ENCODE measurements at regions not wholly inside any gene's neighbourhood (a gene's known extent, or its start where the extent isn't known, plus 50 kb on each side); places are given as distances from the start of the nearest gene placed in this dataset.
"Not testable (repeated sequence)": the region's sequence is repeated elsewhere in the genome, so short reads cannot be mapped to it uniquely, and the experiment has no call there.

DNA sequence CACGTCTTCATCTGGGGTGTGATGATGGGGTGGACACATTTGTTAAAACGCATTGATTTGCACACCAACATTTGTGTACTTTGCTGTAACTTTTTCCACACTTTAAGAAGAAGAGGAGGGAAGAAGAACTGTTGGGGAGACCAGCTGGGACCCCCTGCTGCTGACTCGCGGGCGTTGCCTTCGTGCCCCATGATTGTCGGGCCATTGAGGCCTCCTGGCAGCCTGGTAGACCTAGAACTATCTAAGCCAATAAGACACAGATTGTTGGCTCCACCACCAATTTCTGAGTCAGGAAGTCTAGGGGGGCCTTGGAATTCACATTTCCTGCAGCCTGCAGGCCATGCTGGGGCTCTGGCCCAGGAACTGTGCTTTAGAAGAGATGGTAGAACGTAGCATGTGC lies 105.5 kb downstream of the TNFRSF13B start:
- DNase-seq = no peak

DNA sequence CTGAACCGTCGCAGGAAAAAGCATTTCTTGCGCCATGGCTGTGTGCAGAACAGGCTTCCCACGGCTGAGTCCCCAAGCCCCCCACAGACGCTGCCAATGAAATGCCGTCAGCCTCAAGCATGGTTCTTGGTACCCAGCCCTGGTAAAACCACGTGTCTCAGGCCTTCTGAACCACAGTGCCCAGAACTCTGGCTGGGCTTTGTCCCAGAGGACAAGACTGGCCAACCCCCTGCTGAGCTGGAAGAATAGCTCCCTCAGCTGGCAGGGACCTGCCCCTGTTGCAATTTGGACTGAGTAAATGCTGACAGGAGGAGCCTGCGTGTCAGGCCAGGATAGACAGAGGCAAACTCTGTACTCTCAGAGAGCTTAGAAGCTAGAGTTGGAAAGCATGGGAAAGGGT lies 106.2 kb downstream of the TNFRSF13B start:
- H3K27ac ChIP-seq; DNase-seq; H3K27me3 ChIP-seq; H3K9me3 ChIP-seq; H3K4me3 ChIP-seq; H3K36me3 ChIP-seq; intact Hi-C loops (cut with DNase I; ENCODE audit: low total_unique reads); H3K4me1 ChIP-seq: not testable (repeated sequence)

More for the DNA sequence above, 105.5 kb downstream of the TNFRSF13B start:
- H3K36me3 ChIP-seq = no peaks in the 10 kb centered on the region
- H3K27ac ChIP-seq = no peak overlapping the region
- TF ChIP-seq POLR2A (IDR thresholded peaks at IDR 0.05) = no peak
- TF ChIP-seq, protein P1, sequence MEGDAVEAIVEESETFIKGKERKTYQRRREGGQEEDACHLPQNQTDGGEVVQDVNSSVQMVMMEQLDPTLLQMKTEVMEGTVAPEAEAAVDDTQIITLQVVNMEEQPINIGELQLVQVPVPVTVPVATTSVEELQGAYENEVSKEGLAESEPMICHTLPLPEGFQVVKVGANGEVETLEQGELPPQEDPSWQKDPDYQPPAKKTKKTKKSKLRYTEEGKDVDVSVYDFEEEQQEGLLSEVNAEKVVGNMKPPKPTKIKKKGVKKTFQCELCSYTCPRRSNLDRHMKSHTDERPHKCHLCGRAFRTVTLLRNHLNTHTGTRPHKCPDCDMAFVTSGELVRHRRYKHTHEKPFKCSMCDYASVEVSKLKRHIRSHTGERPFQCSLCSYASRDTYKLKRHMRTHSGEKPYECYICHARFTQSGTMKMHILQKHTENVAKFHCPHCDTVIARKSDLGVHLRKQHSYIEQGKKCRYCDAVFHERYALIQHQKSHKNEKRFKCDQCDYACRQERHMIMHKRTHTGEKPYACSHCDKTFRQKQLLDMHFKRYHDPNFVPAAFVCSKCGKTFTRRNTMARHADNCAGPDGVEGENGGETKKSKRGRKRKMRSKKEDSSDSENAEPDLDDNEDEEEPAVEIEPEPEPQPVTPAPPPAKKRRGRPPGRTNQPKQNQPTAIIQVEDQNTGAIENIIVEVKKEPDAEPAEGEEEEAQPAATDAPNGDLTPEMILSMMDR (IDR thresholded peaks at IDR 0.05) = no peak
- no peak overlapping the region for H3K4me3 ChIP-seq
- no peaks in the 10 kb centered on the region for H3K4me1 ChIP-seq
- no peaks in the 10 kb centered on the region for H3K9me3 ChIP-seq
- no peaks in the 10 kb centered on the region for H3K27me3 ChIP-seq
- intact Hi-C loops (cut with DNase I; ENCODE audit: low total_unique reads) = no loop called here

DNA sequence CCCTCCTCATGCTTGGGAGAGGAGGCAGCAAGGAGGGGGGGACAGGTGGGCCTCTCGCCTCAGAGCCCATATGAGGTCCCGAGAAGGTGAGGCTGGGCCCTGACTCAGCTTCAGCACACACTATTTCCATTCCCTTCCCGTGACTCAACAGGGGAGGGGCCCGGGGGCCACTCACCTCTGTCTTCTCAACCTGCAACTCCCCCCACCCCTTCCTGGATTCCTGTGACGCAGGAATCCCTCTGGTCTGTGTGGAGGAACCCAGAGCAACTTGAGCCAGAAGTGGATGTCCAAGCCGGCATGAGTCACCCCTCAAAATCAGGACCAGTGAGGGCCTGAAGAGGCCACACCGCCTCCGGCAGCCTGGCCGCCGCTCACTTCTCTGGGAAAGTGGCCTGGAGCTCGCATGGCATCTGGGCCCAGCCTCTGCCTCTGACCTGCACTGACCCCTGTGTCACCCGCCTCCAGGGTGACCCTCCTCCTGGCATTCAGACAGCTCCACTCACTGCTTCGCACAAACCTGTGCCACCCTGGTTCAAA lies 106.8 kb downstream of the TNFRSF13B start:
- DNase-seq = not testable (repeated sequence)

DNA sequence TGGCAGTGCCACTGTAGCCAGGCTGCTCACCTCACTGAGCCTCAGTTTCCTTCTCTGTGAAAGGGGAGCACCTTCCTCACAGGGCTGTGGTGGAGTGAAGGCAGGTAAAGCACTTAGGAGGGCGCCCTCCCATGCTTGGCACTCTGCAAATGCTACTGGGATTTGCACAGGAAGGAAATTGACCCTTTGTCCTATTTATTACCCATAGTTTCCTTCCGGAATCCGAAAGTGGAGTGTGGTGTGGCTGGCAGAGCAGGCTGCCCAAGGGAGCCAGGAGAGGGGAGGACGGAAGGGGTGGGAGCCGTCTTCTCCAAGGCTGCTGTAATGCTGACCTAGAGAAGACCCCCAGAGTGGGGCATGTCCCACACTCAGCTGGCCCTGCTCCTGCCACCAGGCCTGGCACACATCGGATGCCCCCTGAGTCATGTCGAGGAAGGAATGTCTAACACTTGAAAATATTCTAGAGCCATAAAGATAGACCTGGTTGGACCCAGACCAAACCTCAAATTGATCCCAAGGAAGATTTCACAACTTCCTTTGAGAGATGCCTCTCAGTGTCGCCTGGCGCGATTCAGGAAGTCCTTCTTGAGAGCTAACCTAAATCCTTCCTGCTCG lies 107.3 kb downstream of the TNFRSF13B start:
- H3K4me1 ChIP-seq; H3K27me3 ChIP-seq; DNase-seq; H3K4me3 ChIP-seq; intact Hi-C loops (cut with DNase I; ENCODE audit: low total_unique reads); H3K9me3 ChIP-seq; H3K36me3 ChIP-seq; H3K27ac ChIP-seq: not testable (repeated sequence)

More for the DNA sequence above, 106.8 kb downstream of the TNFRSF13B start:
- H3K27me3 ChIP-seq; H3K27ac ChIP-seq; H3K4me3 ChIP-seq; intact Hi-C loops (cut with DNase I; ENCODE audit: low total_unique reads); H3K9me3 ChIP-seq; H3K4me1 ChIP-seq; H3K36me3 ChIP-seq: not testable (repeated sequence)

DNA sequence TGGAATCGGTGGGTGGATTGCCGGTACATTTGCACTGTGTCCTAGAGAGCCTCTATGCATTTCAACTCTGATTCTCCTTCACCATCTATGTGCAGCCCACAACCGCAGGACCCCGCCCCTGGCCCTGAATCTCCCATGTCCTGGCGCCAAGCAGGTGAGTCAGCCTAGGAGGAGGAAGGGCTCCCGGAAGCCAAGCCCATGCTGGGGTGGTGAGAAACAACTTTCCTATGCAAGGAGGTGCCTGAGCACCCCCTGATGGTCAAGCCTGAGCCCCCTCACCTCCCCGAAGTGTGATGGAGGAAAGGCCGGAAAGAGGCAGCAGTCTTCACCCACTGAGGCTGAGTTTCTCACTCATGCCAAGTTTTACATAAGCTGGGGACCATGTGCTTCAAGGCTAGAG lies 110.8 kb downstream of the TNFRSF13B start:
- H3K27ac ChIP-seq; H3K4me1 ChIP-seq; H3K4me3 ChIP-seq; DNase-seq; H3K9me3 ChIP-seq; intact Hi-C loops (cut with DNase I; ENCODE audit: low total_unique reads); H3K36me3 ChIP-seq; H3K27me3 ChIP-seq: not testable (repeated sequence)

DNA sequence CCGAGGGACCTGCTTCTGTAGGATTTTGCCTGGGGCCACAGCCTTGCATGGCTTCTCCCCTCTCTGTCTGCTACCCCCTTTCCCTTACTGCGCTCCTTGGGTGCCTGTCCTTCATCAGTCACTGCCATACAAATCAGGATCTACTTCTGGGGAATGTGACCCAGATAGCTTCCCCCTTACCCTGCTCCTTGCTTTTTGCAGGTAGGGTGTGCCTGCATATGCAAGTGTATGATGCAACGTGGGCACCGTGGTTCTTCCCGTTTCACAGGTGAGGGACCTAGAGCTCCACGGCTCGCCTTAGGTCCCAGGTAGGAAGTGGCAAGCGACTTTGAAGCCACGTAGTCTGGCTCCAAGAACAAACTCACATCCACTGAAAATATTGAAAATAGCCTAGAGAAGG lies 111.5 kb downstream of the TNFRSF13B start:
- not testable (repeated sequence) for H3K4me1 ChIP-seq, H3K36me3 ChIP-seq, DNase-seq

DNA sequence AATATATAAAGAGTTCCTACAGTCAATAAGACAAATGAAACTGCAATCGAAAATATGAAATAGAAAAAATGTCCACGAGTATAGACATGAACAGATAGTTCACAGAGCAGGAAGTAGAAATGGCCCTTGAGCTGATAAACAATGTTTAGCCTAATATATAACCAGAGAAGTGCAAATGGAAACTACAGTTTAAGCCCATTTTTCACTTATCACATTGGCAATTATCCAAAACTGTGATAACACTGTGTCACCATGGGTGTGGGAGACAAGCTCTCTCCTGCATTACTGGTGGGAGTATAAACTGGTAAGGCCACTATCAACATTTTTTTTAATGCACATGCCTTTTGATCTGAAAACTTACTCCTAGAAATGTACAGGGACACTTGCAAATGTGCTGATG lies 112.4 kb downstream of the TNFRSF13B start:
- H3K4me3 ChIP-seq; DNase-seq; H3K27ac ChIP-seq; H3K36me3 ChIP-seq; H3K9me3 ChIP-seq; H3K27me3 ChIP-seq; H3K4me1 ChIP-seq; intact Hi-C loops (cut with DNase I; ENCODE audit: low total_unique reads): not testable (repeated sequence)

More for the DNA sequence above, 111.5 kb downstream of the TNFRSF13B start:
- H3K4me3 ChIP-seq; H3K27ac ChIP-seq; intact Hi-C loops (cut with DNase I; ENCODE audit: low total_unique reads); H3K27me3 ChIP-seq; H3K9me3 ChIP-seq: not testable (repeated sequence)

DNA sequence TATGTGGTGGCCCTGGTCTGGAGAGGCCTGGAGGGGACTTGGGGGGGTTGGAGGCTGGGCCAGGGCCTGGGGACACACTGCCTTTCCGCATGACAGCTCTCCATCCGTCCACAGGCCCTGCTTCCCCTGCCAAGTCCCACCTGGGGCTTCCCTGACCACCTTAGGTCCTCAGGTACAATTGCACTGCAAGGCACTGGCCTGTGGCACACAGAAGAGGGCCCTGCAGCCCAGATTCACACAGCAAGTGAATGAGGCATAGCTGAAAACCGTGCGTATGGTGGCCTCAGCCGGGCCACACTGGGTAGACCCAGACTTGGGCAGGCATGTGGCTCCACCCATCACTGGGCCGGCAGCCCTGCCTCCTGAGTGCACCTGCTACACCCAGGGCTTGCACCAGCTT lies 114.2 kb downstream of the TNFRSF13B start:
- DNase-seq; H3K9me3 ChIP-seq; H3K27me3 ChIP-seq; intact Hi-C loops (cut with DNase I; ENCODE audit: low total_unique reads); H3K4me1 ChIP-seq; H3K4me3 ChIP-seq; H3K27ac ChIP-seq; H3K36me3 ChIP-seq: not testable (repeated sequence)

DNA sequence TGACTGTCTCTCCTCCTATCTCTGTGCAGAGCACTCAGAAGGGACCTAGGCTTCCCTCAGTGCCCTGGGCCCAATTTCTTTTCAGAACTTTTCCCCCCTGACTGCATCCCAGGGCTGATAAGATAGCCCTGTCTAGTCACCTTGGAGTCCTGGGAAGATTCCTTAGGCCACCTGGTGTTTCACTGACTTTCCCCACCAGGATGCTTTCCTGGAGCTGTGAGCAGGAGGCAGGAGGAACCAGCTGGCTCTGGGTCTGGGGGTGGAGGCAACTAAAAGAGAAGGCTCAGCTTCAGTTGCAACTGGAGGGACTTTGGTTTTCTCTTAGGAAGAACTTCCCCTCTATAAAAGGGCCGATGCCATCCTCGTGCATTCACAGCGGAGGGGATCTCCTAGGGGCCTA lies 115.1 kb downstream of the TNFRSF13B start:
- H3K4me1 ChIP-seq; H3K27me3 ChIP-seq; H3K4me3 ChIP-seq; H3K9me3 ChIP-seq; DNase-seq; intact Hi-C loops (cut with DNase I; ENCODE audit: low total_unique reads); H3K27ac ChIP-seq; H3K36me3 ChIP-seq: not testable (repeated sequence)

DNA sequence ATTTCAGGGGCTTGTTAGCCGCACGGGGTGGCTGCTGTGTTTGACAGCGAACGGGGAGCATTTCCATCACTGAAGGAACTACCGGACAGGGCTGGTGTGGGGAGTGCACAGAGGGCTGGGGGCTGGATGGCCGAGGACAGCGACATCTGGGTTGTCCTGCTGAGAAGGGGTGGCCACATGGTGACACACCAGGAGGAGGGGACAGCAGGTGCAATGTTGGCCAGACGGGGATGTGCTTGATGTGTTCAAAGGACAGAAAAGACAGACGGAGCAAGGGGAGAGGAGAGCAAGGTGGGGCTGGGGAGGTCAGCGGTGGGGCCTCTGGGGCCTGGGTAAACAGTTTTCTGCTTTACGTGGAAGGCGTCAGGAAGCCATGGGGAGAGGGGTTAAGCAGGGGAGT lies 115.7 kb downstream of the TNFRSF13B start:
- H3K27ac ChIP-seq; H3K36me3 ChIP-seq; DNase-seq; intact Hi-C loops (cut with DNase I; ENCODE audit: low total_unique reads); H3K27me3 ChIP-seq; H3K9me3 ChIP-seq; H3K4me3 ChIP-seq; H3K4me1 ChIP-seq: not testable (repeated sequence)

DNA sequence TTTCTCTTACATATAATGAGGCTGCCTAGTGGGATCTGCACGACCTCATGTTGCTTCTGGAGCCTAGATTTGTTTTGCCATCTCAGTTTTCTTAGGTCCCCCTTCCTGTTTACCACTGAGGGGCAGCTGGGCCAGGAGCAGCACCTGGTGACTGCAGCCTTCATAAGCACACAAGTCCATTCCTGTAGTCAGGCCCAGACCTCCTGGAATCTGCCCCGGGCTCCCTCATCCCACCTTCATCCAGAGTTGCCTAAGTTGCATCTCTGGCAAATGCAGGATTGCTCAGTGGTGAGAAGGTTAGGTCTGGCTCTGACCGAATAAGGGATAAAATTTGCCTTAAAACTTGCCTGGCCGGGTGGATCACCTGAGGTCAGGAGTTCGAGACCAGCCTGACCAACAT lies 117.3 kb downstream of the TNFRSF13B start:
- H3K36me3 ChIP-seq; intact Hi-C loops (cut with DNase I; ENCODE audit: low total_unique reads); H3K9me3 ChIP-seq; H3K27ac ChIP-seq; DNase-seq; H3K4me1 ChIP-seq; H3K4me3 ChIP-seq; H3K27me3 ChIP-seq: not testable (repeated sequence)

All from uterus (tissue), 3 donors.